HFF-Myc (cell line): ENCODE measurements at regions not wholly inside any gene's neighbourhood (a gene's known extent, or its start where the extent isn't known, plus 50 kb on each side); places are given as distances from the start of the nearest gene placed in this dataset.

Experiments used
- DNase-seq: peaks from one replicate; pipeline ENCODE4 v3.0.0-alpha.2; 2011; ENCODE audit warnings: low read depth; ENCODE audit errors: extremely low read depth
- H3K4me3 ChIP-seq: replicated peaks from 2 replicates; pipeline ENCODE4 v1.5.1; 2011; ENCODE audit warnings: low read depth, mild to moderate bottlenecking, control low read depth, low read length
- CTCF ChIP-seq: IDR thresholded peaks from 2 replicates; pipeline ENCODE4 v1.5.1; 2012; ENCODE audit warnings: mild to moderate bottlenecking, low read depth, low read length, control low read depth; ENCODE audit errors: missing control alignments

- no peak for DNase-seq
- no peak overlapping the region for H3K4me3 ChIP-seq
- TF ChIP-seq CTCF = no peak
These were observed 359.5 kb downstream of the ZNF521 start for GRCh38 chr18:24992491-24992890.

- no peak overlapping the region for H3K4me3 ChIP-seq
- TF ChIP-seq CTCF = no peak
- no peak for DNase-seq
These were observed 358.3 kb downstream of the ZNF521 start for GRCh38 chr18:24993628-24994027.

GRCh38 chr18:24995056-24995455 is 356.9 kb downstream of the ZNF521 start:
- DNase-seq = no peak
- H3K4me3 ChIP-seq = no peak overlapping the region
- TF ChIP-seq CTCF = no peak

GRCh38 chr18:24995755-24996154 is 356.2 kb downstream of the ZNF521 start:
- no peak for DNase-seq
- no peak for TF ChIP-seq CTCF
- H3K4me3 ChIP-seq = no peak overlapping the region

- H3K4me3 ChIP-seq = no peak overlapping the region
- no peak for DNase-seq
- no peak for TF ChIP-seq CTCF
These were observed 352.2 kb downstream of the ZNF521 start for GRCh38 chr18:24999650-25000267.

GRCh38 chr18:25001803-25002202 is 350.2 kb downstream of the ZNF521 start:
- TF ChIP-seq CTCF = no peak
- H3K4me3 ChIP-seq = no peak overlapping the region
- DNase-seq = no peak
